ENCODE measurements at regions not wholly inside any gene's neighbourhood (a gene's known extent, or its start where the extent isn't known, plus 50 kb on each side); places are given as distances from the start of the nearest gene placed in this dataset.

GRCh38 chr3:30500666-30501399 lies 105.6 kb upstream of the TGFBR2 start:
- TF ChIP-seq ZNF274 (IDR thresholded peaks at IDR 0.05; ENCODE audit: borderline replicate concordance, extremely low read depth, low read length): no peak
- TF ChIP-seq CHD2 (IDR thresholded peaks at IDR 0.05; ENCODE audit: low read length): no peak
- no peak for TF ChIP-seq SRF (IDR thresholded peaks at IDR 0.05; ENCODE audit: low read depth, low read length)
- TF ChIP-seq SIX5 (IDR thresholded peaks at IDR 0.05; ENCODE audit: low read depth, low read length): no peak
- TF ChIP-seq ASH2L (IDR thresholded peaks at IDR 0.05; ENCODE audit: low read length): no peak
- no peak overlapping the region for H3K14ac ChIP-seq (ENCODE audit: insufficient read length)
- no peaks in the 10 kb centered on the region for H3K79me2 ChIP-seq (ENCODE audit: control insufficient read depth in 1 of 2, insufficient read depth in 2 of 2, low read length in 2 of 2)
- H3K23ac ChIP-seq (ENCODE audit: insufficient read length): no peak overlapping the region
- ChIA-PET POLR2A (ENCODE audit: partially characterized antibody) (no interaction called here), CTCF (ENCODE audit: partially characterized antibody) (interaction anchor here (1.0 kb wide), 1 partner anchor 9 kb away, joined by 4 read pairs; no protein-coding TSS in a partner anchor)
- no peak overlapping the region for H4K91ac ChIP-seq (replicated peaks; ENCODE audit: insufficient read length, low read length)
- H2AK5ac ChIP-seq (ENCODE audit: low read depth, low read length): no peak overlapping the region
- no peaks in the 10 kb centered on the region for H3K23me2 ChIP-seq (ENCODE audit: low read depth, low read length)
- no peak overlapping the region for H2BK5ac ChIP-seq (ENCODE audit: low read depth, low read length)
- H3K4ac ChIP-seq (replicated peaks; ENCODE audit: insufficient read length, low read depth, low read length): no peak overlapping the region
- H3K9ac ChIP-seq (replicated peaks in 1 of 4; ENCODE audit: extremely low read depth in 1 of 4, low read depth in 3 of 4, low read length in 3 of 4): no peak overlapping the region
- H3K9me3 ChIP-seq (ENCODE audit: insufficient read depth in 2 of 2, low read depth in 1 of 2, low read length in 1 of 2): no peaks in the 10 kb centered on the region
- H4K8ac ChIP-seq (ENCODE audit: extremely low read depth, insufficient read depth, low read length): no peak overlapping the region
- no peak overlapping the region for H2BK20ac ChIP-seq (ENCODE audit: low read length)
- FAIRE-seq (no peak), DNase-seq (ENCODE audit: low read depth in 1 of 2, low spot score in 2 of 2) (no peak)
- no peak overlapping the region for H3K18ac ChIP-seq (ENCODE audit: extremely low read depth, low read length)
- no peak overlapping the region for H2BK12ac ChIP-seq (ENCODE audit: low read depth, low read length)
- H3K4me1 ChIP-seq (replicated peaks in 1 of 4; ENCODE audit: control insufficient read depth in 3 of 4, insufficient read depth in 4 of 4, low read length in 3 of 4): peaks cover 0 to 5% (median 0%) of the 10 kb centered on the region in 4 experiments; a peak in 1 of 7 replicates
- no peaks in the 10 kb centered on the region for H3K79me1 ChIP-seq (ENCODE audit: low read depth, low read length)
- H3K27me3 ChIP-seq (replicated peaks in 1 of 4; ENCODE audit: control insufficient read depth in 3 of 4, extremely low read depth in 1 of 4, insufficient read depth in 3 of 4, low read length in 3 of 4): no peaks in the 10 kb centered on the region
- H3K27ac ChIP-seq (ENCODE audit: low read depth, low read length): no peak overlapping the region
- no peak overlapping the region for H2AFZ ChIP-seq (ENCODE audit: low read length)
- H3K4me2 ChIP-seq (ENCODE audit: insufficient read depth in 1 of 2, low read depth in 2 of 2, low read length in 2 of 2): no peak overlapping the region
- H4K5ac ChIP-seq (ENCODE audit: insufficient read length, low read depth, low read length): no peak overlapping the region
- H3K36me3 ChIP-seq (ENCODE audit: control insufficient read depth in 2 of 4, insufficient read depth in 4 of 4, low read length in 3 of 4): no peaks in the 10 kb centered on the region
- whole genome bisulfite sequencing, 2 experiments (ENCODE audit: extremely low coverage in 1 of 2, insufficient coverage in 1 of 2, insufficient read length in 1 of 2, insufficient replicate concordance in 2 of 2, low coverage in 1 of 2, low lambda C conversion rate in 2 of 2, missing lambda C conversion rate in 1 of 2): 91% methylated on average over 7 of the region's 7 CpGs; no CpG with 5 or more reads in 1 of the 2 experiments
- no peak overlapping the region for H3K56ac ChIP-seq (replicated peaks; ENCODE audit: insufficient read length, low read depth, low read length)
- H3K4me3 ChIP-seq (ENCODE audit: extremely low read depth in 1 of 4, insufficient read depth in 2 of 4, low read depth in 3 of 4, low read length in 4 of 4): no peak overlapping the region
- H2BK15ac ChIP-seq (ENCODE audit: low read length): no peak overlapping the region; the same call in 1 of the 2 replicates
- H4K20me1 ChIP-seq (replicated peaks in 1 of 2; ENCODE audit: control insufficient read depth in 1 of 2, insufficient read depth in 2 of 2, low read length in 2 of 2): no peaks in the 10 kb centered on the region
- no peak overlapping the region for H2BK120ac ChIP-seq (replicated peaks; ENCODE audit: low read depth, low read length)
